Amniotic epithelial cell (primary cell): ENCODE measurements at regions not wholly inside any gene's neighbourhood (a gene's known extent, or its start where the extent isn't known, plus 50 kb on each side); places are given as distances from the start of the nearest gene placed in this dataset.

Experiments
- DNase-seq: peaks from one replicate; pipeline ENCODE4 v3.0.0-alpha.2; 2010; ENCODE audit warnings: low read depth

DNA sequence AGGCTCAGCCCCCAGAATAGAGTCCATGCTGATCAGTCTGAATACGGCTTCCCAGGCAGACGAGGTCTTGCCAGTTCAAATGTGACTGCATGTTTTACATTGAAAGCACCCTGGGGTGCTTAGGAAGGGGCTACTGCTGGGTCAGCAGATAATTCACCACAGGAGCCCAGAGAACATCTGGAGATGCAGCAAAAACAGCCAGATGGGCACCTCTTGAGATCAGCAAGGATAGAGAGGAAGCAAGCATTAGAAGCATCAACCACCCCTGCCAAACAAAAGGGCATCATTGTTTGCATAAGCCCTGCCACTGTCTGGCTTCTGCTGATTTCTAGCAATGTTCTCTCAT is 403.1 kb downstream of the RRAGC start:
- no peak for DNase-seq

DNA sequence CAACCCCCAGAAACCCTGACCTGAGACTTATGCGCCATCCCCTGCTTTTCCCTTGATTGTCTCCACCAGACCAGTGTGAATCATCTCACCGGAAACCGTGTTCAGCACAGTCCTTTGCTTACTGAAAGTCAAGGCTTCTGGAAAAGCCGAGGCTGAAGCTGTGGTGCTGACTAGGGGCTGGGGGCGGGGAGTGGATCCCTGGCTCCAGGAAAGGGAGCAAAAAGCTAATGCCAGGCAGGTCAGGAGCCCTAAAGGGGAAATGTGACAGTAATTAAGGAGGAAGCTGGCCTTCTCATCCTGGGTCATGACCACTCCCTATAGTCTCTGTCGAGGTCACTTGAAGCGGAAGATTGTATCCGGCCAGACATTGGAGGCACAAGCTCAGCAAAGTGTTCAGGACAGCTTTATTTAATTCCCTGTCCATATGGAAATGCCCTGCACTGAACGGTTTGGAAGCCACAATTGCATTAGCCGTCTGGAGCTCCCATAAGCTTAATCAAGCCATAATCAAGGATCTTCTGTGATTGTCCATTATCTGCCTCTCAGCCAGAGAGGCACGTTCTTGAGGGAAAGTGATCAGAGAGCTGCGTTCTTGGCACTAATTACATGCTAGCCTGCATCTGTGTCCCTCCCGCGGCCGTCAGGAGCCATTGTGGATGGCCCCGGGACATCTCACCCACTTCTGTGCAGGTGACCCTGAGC is 403.6 kb downstream of the RRAGC start:
- DNase-seq = no peak

- no peak for DNase-seq
These were observed 404.7 kb downstream of the RRAGC start for GRCh38 chr1:38454749-38455441.

DNA sequence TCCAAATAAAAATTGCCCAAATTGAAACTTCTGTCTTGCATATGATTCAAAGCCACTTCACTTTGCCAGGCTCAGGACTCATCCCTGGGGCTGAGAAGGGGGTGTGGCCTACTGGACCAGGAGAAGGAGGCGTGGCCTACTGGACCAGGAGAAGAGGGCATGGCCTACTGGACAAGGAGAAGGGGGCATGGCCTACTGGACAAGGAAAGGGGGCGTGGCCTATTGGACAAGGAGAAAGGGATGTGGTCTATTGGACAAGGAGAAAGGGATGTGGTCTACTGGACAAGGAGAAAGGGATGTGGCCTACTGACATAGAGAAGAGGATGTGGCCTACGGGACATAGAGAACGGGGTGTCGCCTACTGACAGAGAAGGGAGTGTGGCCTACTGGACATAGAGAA is 405.3 kb downstream of the RRAGC start:
- DNase-seq = no peak

DNA sequence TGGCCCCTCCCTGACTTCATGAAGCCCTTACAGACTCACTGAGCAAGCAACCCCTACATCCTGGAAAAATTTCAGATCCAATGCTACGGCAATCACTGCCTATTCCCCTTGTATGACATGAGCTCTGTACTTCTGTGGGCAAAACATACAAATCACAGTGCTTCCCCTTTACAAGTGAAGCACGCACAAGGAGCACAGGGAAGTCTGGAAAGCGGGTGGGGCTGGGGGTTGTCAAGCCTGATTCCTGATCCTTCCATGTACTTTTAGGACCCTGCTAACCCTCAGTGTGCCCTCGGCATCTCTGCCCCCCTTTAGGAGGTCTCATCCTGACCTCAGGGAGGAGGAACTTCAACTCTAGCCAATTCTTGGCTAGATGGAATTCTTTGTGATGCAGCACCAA is 405.7 kb upstream of the POU3F1 start:
- DNase-seq = no peak

GRCh38 chr1:38451541-38451993 is 405.0 kb upstream of the POU3F1 start:
- no peak for DNase-seq

DNA sequence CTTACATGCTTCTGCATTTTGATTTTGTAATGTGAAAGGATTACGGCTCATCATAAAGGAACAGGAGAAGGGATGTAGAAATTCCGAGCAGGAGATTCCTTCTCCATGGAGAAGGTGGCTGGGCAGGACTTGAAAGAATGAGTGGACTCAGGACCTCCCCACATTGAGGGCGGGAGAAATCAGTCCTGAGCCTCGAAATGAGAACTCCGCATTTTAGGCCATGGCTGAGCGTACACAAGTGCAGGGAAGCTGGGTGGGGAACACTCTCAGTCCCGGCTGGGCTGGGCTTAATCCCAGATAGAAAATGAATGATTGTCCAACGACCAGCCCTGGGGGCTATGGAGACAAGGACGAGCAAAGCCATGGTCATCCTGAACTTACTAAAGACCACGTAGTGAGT is 402.3 kb upstream of the POU3F1 start:
- no peak for DNase-seq

GRCh38 chr1:38446936-38447335 is 400.3 kb upstream of the POU3F1 start:
- no peak for DNase-seq

DNA sequence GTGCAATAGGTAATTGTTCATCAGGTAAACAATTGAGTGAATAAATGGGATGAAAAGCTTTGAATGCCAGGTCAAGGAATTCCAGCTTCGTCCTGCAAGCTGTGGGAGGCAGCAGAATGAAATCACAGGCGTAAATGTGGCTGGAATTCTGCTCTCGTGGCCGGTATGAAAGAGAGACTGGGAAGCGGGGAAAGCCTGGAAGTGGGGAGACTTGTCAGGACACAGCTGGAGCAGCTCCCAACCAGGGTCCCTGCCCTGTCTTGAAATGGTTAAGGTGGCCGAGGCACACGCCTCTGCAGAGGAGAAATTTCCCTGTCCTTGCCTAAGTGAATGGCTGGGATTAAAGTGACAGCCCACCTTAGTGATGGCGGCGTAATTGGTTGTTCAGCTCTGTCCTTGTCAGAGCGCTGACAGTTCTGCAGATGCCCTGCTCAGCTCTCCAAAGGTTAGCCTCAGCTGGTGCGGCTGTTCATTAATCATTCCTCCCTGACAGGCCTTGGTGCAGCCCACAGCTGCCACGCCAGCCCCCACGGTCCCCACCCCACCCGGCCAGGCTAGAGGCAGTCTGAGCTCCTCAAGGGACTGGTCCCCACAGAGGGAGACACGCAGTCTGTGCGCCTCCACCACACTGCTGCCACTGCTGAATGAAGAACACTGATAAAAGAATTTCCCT is 398.3 kb upstream of the POU3F1 start:
- DNase-seq = no peak

GRCh38 chr1:38444311-38444710 is 397.7 kb upstream of the POU3F1 start:
- no peak for DNase-seq

DNA sequence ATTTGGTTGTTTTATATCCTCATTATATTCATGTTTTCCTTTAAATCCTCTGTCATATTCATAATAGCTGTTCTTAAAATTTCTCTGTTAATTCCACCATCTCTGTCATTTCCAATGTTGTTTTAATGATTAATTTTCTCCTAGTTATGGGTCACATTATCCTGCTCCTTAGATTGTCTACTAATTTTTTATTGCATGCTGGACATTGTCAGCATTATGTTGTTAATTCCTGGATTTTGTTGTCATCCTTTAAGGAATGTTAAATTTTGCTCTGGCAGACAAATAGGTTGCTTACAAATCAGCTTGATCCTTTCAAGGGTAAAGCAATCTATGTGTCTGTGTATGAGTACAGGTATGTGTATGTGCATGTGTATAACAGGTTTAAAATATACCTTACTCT is 393.8 kb upstream of the POU3F1 start:
- DNase-seq = no peak

DNA sequence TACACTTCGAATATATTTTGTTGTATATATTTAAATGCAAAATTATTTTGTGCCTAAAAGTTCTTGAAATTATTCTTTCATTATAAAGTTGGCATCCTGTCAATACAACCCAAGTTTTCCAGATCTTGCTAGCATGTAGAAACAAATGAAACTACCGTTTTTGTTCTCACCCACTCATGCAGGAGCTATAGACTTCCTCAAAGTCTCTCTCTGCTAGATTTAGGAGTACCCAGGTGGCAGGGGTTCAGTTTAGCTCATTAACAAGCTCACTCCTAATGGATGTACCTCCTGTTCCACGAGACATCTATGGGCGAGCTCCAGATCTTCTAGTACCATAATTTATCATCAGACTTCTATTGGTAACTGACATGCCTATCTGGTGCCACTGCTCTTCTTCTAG is 390.2 kb upstream of the POU3F1 start:
- DNase-seq = no peak

GRCh38 chr1:38436006-38436405 is 389.4 kb upstream of the POU3F1 start:
- no peak for DNase-seq

GRCh38 chr1:38433084-38433722 is 386.6 kb upstream of the POU3F1 start:
- no peak for DNase-seq

DNA sequence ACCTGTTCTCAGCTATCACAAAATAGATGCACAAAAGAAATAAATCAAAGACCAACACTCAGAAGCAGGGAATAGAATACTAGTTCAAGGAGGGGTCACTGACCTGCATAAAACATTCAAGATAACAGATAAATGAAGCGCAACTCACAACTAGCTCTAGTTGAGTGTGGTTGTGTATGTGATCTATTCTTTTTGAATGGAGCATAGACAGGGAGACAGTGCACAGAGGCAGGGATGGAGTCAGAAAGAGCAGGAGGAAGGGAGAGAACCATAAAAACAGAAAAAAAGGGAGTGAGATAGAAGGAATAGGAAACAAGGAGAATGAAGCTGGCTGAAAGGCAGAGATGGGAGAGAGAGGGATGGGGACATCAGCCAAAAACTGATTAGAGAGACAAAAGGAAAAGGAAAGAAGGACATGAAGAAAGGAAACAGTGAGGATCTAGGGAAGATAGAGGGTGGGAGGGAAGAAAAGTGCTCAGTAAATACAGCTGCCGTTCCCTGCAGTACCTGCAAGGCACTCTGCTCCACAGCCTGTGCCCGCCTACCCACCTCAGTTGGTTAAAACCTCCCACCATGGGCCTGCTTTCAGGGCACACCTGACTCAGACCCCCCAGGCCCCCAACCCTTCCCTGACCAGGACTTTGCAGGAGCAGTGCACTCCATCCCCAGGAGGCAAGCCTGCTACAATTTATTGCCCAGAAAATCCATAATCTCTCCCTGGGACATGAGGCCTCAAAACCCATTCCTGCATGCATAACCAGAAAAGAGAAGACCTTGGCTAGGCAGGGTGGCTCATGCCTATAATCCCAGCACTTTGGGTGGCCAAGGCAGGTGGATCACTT is 385.2 kb upstream of the POU3F1 start:
- DNase-seq = no peak

- no peak for DNase-seq
These were observed 384.4 kb upstream of the POU3F1 start for GRCh38 chr1:38430949-38431348.

GRCh38 chr1:38424677-38425076 is 378.1 kb upstream of the POU3F1 start:
- DNase-seq = no peak

GRCh38 chr1:38420666-38421065 is 374.1 kb upstream of the POU3F1 start:
- DNase-seq = no peak

DNA sequence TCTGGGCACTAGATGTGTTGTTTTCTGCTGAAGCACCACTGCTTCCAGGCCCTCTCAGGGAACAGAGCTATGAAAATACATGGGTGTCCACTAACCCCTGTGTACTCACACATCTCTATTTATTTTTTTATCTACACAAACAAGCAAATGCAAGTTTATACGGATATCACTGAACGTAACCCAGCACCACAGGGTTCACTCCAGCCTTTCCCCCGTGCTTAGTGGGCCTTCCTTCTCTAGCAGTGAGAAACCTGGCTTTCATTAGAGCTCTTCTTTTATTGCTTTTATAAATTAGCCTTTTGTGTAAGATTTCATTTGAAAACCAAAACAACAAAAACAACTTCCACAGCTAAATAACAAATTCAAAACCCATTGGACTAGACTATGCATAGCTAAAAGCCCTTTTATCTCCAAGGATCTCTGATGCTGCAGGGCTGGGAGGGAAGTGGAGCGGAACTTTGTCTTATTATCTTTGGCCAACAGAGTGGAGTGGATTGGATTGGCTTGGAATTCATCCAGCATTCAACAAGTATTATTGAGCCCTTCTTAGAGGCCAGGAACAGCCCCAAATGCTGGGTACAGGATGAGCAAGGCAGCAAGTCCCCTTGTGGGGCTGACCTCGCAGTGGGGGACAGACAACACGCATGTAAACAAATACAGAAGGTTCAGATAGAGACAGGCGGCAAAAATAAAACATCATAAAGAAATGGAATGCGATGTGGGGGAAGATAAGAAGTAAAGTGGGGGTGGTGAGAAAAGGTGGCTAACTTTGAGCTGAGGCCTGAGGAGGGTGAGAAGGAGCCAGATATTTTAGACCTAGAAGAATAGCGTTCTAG is 371.8 kb upstream of the POU3F1 start:
- no peak for DNase-seq

- DNase-seq = no peak
These were observed 357.1 kb upstream of the POU3F1 start for GRCh38 chr1:38403667-38404066.

DNA sequence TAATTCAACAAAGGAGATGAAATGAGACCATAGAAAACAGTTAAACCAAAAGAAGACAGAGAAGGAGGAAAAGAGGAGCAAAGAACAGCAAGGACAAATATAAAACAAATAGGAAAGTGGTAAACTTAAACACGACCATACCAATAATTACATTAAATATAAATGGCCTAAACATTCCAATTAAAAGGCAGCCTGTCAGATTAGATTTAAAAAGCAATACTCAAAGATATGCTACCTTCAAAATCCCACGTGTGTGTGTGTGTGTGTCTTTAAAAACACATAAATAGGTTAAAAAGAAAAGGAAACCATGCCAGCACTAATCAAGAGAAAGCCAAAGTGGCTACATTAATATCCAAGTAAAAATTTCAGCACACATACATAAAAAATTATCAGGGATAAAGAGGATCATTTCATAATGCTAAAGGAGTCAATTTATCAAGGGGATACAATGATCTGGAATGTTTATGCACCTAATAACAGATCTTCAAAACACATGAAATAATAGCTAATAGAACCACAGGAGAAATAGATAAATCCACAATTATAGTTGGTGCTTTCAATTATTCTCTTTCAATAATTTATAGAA is 355.7 kb upstream of the POU3F1 start:
- DNase-seq = no peak
